Neural crest cell (in vitro differentiated cells): ENCODE measurements at regions not wholly inside any gene's neighbourhood (a gene's known extent, or its start where the extent isn't known, plus 50 kb on each side); places are given as distances from the start of the nearest gene placed in this dataset.

ENCODE experiments used
- DNase-seq: peaks from one replicate; pipeline ENCODE4 v3.0.0; 2021; ENCODE audit warnings: low read depth, mixed read lengths, low spot score
- H3K27ac Mint-ChIP-seq: one replicate; pipeline ENCODE4 v1.8.0; 2021; ENCODE audit warnings: mild to moderate bottlenecking, mixed read lengths; ENCODE audit not compliant: unreplicated experiment
- H3K27me3 Mint-ChIP-seq: 2 replicates; pipeline ENCODE4 v1.8.0; 2021; ENCODE audit warnings: low read depth, mild to moderate bottlenecking, mixed read lengths
- H3K36me3 Mint-ChIP-seq: 2 replicates; pipeline ENCODE4 v1.8.0; 2021; ENCODE audit warnings: low read depth, mild to moderate bottlenecking, mixed read lengths
- H3K4me1 Mint-ChIP-seq: 2 replicates; pipeline ENCODE4 v1.8.0; 2021; ENCODE audit warnings: mixed read lengths
- H3K4me3 Mint-ChIP-seq: one replicate; pipeline ENCODE4 v1.8.0; 2021; ENCODE audit warnings: mild to moderate bottlenecking, mixed read lengths
- H3K9me3 Mint-ChIP-seq: 2 replicates; pipeline ENCODE4 v1.8.0; 2021; ENCODE audit warnings: mixed read lengths
- TF ChIP-seq, protein P1 (sequence below): fragments of 200-600 bp; sonication (generic); conservative IDR thresholded peaks from 2 replicates; pipeline ENCODE4 v1.5.0; 2021; ENCODE audit warnings: antibody characterized with exemption, mild to moderate bottlenecking

DNA sequence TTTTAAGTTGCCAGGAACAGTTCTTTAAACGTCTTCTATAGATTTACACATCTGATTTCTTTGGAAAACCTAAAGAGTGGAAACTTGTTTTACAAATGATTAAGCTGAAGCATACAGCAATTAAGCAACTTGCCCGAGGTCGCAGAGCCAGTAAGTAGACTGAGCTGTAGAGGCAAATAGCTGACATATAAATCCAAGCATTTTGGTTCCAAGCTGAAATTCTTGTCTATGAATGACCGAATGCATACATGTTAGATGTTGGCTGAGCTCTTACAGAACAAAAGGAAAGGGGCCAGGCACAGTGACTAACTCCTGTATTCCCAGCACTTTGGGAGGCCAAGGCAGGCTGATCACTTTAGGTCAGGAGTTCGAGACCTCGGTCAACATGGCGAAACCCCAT is 101.8 kb upstream of the SGK1 start:
- no peak overlapping the region for H3K27ac Mint-ChIP-seq
- H3K4me1 Mint-ChIP-seq = peaks cover 6% of the 10 kb centered on the region
- H3K4me3 Mint-ChIP-seq = no peak overlapping the region
- no peak for DNase-seq
- H3K9me3 Mint-ChIP-seq = peaks cover 2% of the 10 kb centered on the region
- TF ChIP-seq, protein P1, sequence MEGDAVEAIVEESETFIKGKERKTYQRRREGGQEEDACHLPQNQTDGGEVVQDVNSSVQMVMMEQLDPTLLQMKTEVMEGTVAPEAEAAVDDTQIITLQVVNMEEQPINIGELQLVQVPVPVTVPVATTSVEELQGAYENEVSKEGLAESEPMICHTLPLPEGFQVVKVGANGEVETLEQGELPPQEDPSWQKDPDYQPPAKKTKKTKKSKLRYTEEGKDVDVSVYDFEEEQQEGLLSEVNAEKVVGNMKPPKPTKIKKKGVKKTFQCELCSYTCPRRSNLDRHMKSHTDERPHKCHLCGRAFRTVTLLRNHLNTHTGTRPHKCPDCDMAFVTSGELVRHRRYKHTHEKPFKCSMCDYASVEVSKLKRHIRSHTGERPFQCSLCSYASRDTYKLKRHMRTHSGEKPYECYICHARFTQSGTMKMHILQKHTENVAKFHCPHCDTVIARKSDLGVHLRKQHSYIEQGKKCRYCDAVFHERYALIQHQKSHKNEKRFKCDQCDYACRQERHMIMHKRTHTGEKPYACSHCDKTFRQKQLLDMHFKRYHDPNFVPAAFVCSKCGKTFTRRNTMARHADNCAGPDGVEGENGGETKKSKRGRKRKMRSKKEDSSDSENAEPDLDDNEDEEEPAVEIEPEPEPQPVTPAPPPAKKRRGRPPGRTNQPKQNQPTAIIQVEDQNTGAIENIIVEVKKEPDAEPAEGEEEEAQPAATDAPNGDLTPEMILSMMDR = no peak
- no peaks in the 10 kb centered on the region for H3K27me3 Mint-ChIP-seq
- no peaks in the 10 kb centered on the region for H3K36me3 Mint-ChIP-seq

DNA sequence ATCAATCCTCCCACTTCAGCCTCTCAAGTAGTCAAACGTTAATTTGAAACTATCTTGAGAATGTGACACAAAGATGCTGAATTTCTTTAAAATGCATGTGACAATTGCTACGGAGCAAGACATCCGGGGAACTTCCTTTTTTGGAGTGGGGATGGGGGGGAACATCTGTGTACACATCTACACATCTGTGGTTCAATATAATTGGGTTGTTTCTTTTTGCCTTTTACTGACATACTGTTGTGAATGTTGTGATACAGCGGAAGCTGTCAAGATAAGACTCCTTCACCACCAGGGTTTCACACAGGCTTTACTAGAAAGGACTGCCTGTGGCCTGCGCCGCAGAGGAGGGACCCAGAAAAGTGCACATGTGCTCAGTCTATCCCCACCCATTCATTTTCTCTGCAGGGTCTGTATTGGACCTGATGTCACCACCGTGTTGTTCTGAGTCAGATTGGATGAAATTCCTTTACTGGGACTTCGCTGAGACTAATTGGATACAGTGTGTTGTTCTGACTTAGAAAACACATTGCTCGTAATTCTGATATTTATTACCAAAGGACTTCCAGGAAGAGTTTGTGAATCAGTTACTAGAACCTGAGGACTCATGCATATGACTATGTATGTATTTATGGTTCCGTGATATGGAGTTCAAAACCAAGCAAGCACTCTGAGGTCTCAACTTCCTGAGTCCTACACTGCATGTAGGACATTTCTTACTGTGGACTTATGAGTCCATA is 98.7 kb upstream of the SGK1 start:
- no peak overlapping the region for H3K27ac Mint-ChIP-seq
- H3K27me3 Mint-ChIP-seq = no peaks in the 10 kb centered on the region
- H3K36me3 Mint-ChIP-seq = peaks cover 3% of the 10 kb centered on the region
- peaks cover 6% of the 10 kb centered on the region for H3K4me1 Mint-ChIP-seq
- DNase-seq = no peak
- TF ChIP-seq, protein P1 = no peak
- H3K4me3 Mint-ChIP-seq = no peak overlapping the region
- peaks cover under 1% of the 10 kb centered on the region for H3K9me3 Mint-ChIP-seq

DNA sequence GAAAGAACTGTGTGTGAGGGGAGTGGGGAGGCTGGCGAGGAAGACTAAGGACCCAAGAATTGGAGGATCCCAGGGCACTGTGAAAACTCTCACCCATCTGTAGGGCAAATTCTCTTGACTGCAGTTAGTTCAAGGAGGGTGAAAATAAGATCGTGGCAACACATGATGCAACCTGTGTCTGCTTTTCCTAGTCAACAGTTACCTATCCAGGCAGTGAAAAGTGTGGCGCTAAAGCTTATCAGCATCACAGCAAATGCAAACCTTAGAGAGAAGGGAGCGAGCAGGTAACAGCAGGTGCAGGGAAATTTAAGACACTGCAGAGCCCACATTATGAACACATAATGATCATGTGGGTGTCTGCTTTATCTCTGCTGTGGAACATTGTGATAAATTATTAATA is 97.7 kb upstream of the SGK1 start:
- H3K27ac Mint-ChIP-seq = no peak overlapping the region
- TF ChIP-seq, protein P1 = no peak

DNA sequence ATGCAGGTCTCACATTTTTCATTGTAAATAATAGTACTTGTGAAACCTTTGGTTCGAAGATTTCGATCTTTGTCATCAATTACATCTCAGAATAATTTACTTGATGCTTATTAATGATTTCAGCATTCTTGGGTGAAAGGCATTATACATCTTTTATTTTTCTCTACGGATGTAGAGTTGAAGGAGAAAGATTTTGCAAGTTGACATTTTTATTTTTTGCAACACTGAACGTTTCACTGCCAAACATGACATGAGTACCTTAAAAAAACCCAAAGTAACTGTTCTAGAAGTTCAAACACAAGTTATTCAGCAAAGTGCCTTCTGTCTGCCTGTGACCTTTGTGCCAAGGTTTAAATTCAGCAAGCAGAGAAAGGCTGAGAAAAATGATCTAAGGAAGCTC is 97.3 kb upstream of the SGK1 start:
- Mint-ChIP-seq H3K27me3 (no peaks in the 10 kb centered on the region), H3K9me3 (peaks cover 2% of the 10 kb centered on the region), H3K36me3 (peaks cover 3% of the 10 kb centered on the region), H3K4me3 (no peak overlapping the region), H3K27ac (no peak overlapping the region), H3K4me1 (peaks cover 16% of the 10 kb centered on the region)
- TF ChIP-seq, protein P1 = no peak
- no peak for DNase-seq

More for the DNA sequence above, 97.7 kb upstream of the SGK1 start:
- Mint-ChIP-seq H3K27me3 (no peaks in the 10 kb centered on the region), H3K9me3 (peaks cover 2% of the 10 kb centered on the region), H3K4me3 (no peak overlapping the region), H3K36me3 (peaks cover 3% of the 10 kb centered on the region), H3K4me1 (peaks cover 13% of the 10 kb centered on the region)
- DNase-seq = no peak

DNA sequence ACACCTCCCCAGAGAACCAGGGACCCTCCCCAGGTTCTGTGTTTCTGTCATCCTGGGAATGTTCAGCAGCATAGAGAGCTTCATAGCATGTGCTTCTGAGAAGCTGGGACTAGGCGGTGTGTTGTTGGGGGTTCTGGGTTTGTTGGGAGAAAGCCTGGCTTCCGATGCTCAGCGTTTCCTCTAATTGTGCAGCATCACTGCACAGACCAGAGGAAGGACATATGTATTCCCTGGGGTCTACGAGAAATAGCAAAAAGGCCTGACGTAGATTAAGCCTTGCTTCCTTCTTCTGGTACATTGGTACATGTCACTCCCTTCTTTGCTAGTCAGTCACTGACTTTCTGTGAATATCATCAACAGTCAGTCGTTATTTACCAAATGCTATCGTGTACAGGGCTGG is 96.9 kb upstream of the SGK1 start:
- TF ChIP-seq, protein P1 = no peak
- peaks cover 2% of the 10 kb centered on the region for H3K9me3 Mint-ChIP-seq
- no peak overlapping the region for H3K27ac Mint-ChIP-seq

More for the DNA sequence above, 96.9 kb upstream of the SGK1 start:
- no peaks in the 10 kb centered on the region for H3K27me3 Mint-ChIP-seq
- no peak overlapping the region for H3K4me3 Mint-ChIP-seq
- no peak for DNase-seq
- H3K4me1 Mint-ChIP-seq = peaks cover 16% of the 10 kb centered on the region
- H3K36me3 Mint-ChIP-seq = peaks cover 3% of the 10 kb centered on the region
